Stomach (tissue), 4 donors: ENCODE measurements at regions not wholly inside any gene's neighbourhood (a gene's known extent, or its start where the extent isn't known, plus 50 kb on each side); places are given as distances from the start of the nearest gene placed in this dataset.

Source experiments
- CTCF ChIP-seq, 7 experiments: fragments of 450-650 bp in 4 of 7; fragments of 200-600 bp in 3 of 7; sonication (generic) in 3 of 7; IDR thresholded peaks; one replicate each; pipeline ENCODE4 v1.5.1; 2016 to 2019; ENCODE audit warnings: antibody characterized with exemption in 7 of 7, control low read depth in 2 of 7, mild to moderate bottlenecking in 1 of 7
- POLR2A ChIP-seq, 4 donors: fragments of 450-650 bp; IDR thresholded peaks; one replicate each; pipeline ENCODE4 v1.6.1; 2016; ENCODE audit warnings: antibody characterized with exemption in 4 of 4, control low read depth in 2 of 4, mild to moderate bottlenecking in 1 of 4, moderate library complexity in 1 of 4
- POLR2AphosphoS5 ChIP-seq, 3 donors: sonication (generic); formaldehyde crosslinking; IDR thresholded peaks; one replicate each; pipeline ENCODE4 v1.6.1; 2016; ENCODE audit warnings: antibody characterized with exemption in 3 of 3

GRCh38 chr17:62892870-62893338 lies 73.1 kb upstream of the TANC2 start:
- TF ChIP-seq CTCF (IDR thresholded peaks at IDR 0.05), result no peak
- TF ChIP-seq POLR2A (IDR thresholded peaks at IDR 0.05), result no peak
- TF ChIP-seq POLR2AphosphoS5 (IDR thresholded peaks at IDR 0.05), result peak in 1 of 3 donors; percentile 18
